HUES6 (cell line): ENCODE measurements at regions not wholly inside any gene's neighbourhood (a gene's known extent, or its start where the extent isn't known, plus 50 kb on each side); places are given as distances from the start of the nearest gene placed in this dataset.

ENCODE experiments used
- H3K27ac ChIP-seq: 2 replicates; pipeline ENCODE4 v1.7.0; 2013; ENCODE audit warnings: low read depth, mild to moderate bottlenecking, low read length, inconsistent platforms
- H3K27me3 ChIP-seq: 2 replicates; pipeline ENCODE4 v1.6.1; 2013; ENCODE audit warnings: low read length; ENCODE audit not compliant: control insufficient read depth, insufficient read depth
- H3K36me3 ChIP-seq: 2 replicates; pipeline ENCODE4 v1.6.1; 2013; ENCODE audit warnings: low read length; ENCODE audit not compliant: control insufficient read depth, insufficient read depth
- H3K4me1 ChIP-seq: 2 replicates; pipeline ENCODE4 v1.6.1; 2013; ENCODE audit warnings: low read length; ENCODE audit not compliant: control insufficient read depth, insufficient read depth
- H3K4me3 ChIP-seq: 2 replicates; pipeline ENCODE4 v1.5.1; 2013; ENCODE audit warnings: low read depth, low read length
- H3K9ac ChIP-seq: one replicate; pipeline ENCODE4 v1.6.1; 2013; ENCODE audit warnings: mild to moderate bottlenecking, low read length
- H3K9me3 ChIP-seq: 2 replicates; pipeline ENCODE4 v1.6.1; 2013; ENCODE audit warnings: low read depth, low read length; ENCODE audit not compliant: control insufficient read depth, insufficient read depth

- no peaks in the 10 kb centered on the region for H3K27me3 ChIP-seq
- H3K27ac ChIP-seq = no peak overlapping the region
- no peaks in the 10 kb centered on the region for H3K9me3 ChIP-seq
- no peak overlapping the region for H3K9ac ChIP-seq
- H3K4me3 ChIP-seq = no peak overlapping the region
- H3K36me3 ChIP-seq = no peaks in the 10 kb centered on the region
- H3K4me1 ChIP-seq = no peaks in the 10 kb centered on the region
These were observed 234.4 kb upstream of the MTNR1B start for GRCh38 chr11:92735039-92735438.

GRCh38 chr11:92738276-92738675, 231.2 kb upstream of the MTNR1B start:
- H3K27me3 ChIP-seq = no peaks in the 10 kb centered on the region
- H3K4me1 ChIP-seq = no peaks in the 10 kb centered on the region
- no peaks in the 10 kb centered on the region for H3K9me3 ChIP-seq
- no peaks in the 10 kb centered on the region for H3K36me3 ChIP-seq
- H3K9ac ChIP-seq = no peak overlapping the region
- no peak overlapping the region for H3K27ac ChIP-seq
- H3K4me3 ChIP-seq = no peak overlapping the region

GRCh38 chr11:92739041-92739440, 230.4 kb upstream of the MTNR1B start:
- no peak overlapping the region for H3K4me3 ChIP-seq
- H3K9me3 ChIP-seq = no peaks in the 10 kb centered on the region
- H3K27ac ChIP-seq = no peak overlapping the region
- no peak overlapping the region for H3K9ac ChIP-seq
- H3K4me1 ChIP-seq = no peaks in the 10 kb centered on the region
- H3K27me3 ChIP-seq = no peaks in the 10 kb centered on the region
- no peaks in the 10 kb centered on the region for H3K36me3 ChIP-seq

DNA sequence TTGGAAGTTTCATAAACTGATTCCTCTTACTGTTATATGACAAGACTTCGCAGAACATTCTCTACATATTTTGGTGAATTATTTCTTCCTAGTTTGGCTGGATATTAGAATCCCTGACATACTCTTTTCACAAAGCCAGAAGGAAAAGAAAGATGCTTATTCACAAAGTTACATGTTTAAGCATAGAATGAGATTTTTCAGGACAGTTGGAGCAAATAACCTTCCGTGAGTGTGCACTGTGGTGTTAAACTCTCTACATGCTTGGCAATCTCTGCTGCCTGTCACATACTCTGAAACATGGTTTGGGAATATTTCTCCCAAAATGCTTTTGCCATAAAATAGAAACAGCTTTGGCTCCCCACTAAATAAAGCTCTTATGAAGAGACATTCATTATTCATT, 230.0 kb upstream of the MTNR1B start:
- Histone ChIP-seq H3K4me3 (no peak overlapping the region), H3K27ac (no peak overlapping the region), H3K27me3 (no peaks in the 10 kb centered on the region), H3K9me3 (no peaks in the 10 kb centered on the region), H3K9ac (no peak overlapping the region), H3K36me3 (no peaks in the 10 kb centered on the region), H3K4me1 (no peaks in the 10 kb centered on the region)

- Histone ChIP-seq H3K36me3 (no peaks in the 10 kb centered on the region), H3K9me3 (no peaks in the 10 kb centered on the region), H3K27me3 (no peaks in the 10 kb centered on the region), H3K4me3 (no peak overlapping the region), H3K27ac (no peak overlapping the region), H3K9ac (no peak overlapping the region), H3K4me1 (no peaks in the 10 kb centered on the region)
These were observed 229.2 kb upstream of the MTNR1B start for GRCh38 chr11:92740276-92740675.

DNA sequence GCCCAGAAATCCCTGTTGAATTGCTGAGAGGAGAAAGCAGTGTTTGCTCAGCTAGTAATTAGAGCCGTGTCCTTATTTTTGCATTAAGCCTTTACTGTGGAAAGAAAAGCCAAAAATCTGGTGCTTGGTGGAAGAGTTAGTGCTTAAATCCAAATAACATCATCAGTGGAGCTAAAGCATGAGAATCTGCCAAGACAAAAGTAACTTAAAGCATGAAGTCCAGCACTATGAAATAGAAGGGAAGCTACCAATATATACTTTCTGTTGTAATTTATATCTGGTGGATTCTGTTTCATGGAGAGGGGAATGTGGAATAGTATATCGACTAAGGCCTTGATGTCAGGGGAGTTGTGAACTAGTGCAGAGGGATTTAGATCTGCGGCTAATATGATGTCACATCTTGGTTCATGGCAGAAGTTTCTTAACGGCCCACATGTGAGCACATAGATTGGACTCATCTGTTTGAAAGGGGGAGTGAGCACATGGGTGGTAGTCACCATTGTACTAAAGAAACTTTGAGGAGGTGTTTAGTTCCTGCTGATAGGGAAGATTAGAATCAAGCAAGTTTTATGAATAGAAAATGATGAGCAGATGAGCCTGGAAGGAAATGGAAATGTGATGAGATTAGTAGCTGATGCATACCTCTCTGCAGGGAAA, 224.4 kb upstream of the MTNR1B start:
- Histone ChIP-seq H3K36me3 (no peaks in the 10 kb centered on the region), H3K9me3 (peaks cover 11% of the 10 kb centered on the region), H3K9ac (no peak overlapping the region), H3K27me3 (no peaks in the 10 kb centered on the region), H3K4me1 (no peaks in the 10 kb centered on the region), H3K27ac (no peak overlapping the region), H3K4me3 (no peak overlapping the region)

DNA sequence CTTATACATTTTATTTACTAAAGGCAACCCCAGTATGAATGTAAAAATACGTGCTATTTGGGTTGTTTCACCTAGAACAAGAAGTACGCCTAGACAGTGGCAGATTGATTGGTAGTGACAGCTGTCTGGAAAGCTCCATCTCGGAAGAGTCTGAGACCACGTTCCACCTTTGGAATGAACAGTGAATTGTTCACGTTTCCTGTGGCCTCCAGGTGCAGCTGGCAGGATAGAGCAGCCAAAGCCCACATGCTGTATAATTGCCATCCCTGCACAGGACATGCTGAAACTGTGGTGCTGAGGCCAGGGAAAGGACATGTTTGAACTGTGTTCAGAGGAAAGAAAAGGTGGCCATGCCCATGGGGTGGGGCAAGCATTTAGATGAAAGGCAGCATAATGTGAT, 218.7 kb upstream of the MTNR1B start:
- no peak overlapping the region for H3K27ac ChIP-seq
- H3K9me3 ChIP-seq = peaks cover 11% of the 10 kb centered on the region
- no peaks in the 10 kb centered on the region for H3K36me3 ChIP-seq
- no peak overlapping the region for H3K9ac ChIP-seq
- no peak overlapping the region for H3K4me3 ChIP-seq
- no peaks in the 10 kb centered on the region for H3K4me1 ChIP-seq
- H3K27me3 ChIP-seq = no peaks in the 10 kb centered on the region

DNA sequence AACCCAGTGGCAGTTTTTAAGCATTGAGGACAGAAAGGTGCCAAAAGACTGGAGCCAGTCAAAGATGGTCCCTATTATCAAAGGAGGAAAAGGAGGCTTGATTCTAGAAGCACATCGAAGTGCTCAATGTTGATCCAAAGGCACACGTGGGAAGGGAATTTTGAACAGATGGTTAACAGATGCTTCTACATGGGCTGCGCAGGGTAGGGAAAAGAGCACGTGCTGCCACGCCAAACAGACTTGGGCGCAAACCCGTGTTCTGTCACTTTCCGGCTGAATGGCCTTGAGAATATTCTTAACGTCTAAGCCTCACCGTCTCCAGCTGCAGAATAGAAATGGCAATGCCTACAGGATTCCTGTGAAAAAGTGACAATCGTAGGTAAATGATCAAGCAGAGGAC, 217.9 kb upstream of the MTNR1B start:
- Histone ChIP-seq H3K4me1 (no peaks in the 10 kb centered on the region), H3K9ac (no peak overlapping the region), H3K9me3 (peaks cover 11% of the 10 kb centered on the region), H3K4me3 (no peak overlapping the region), H3K36me3 (no peaks in the 10 kb centered on the region), H3K27me3 (no peaks in the 10 kb centered on the region), H3K27ac (no peak overlapping the region)

DNA sequence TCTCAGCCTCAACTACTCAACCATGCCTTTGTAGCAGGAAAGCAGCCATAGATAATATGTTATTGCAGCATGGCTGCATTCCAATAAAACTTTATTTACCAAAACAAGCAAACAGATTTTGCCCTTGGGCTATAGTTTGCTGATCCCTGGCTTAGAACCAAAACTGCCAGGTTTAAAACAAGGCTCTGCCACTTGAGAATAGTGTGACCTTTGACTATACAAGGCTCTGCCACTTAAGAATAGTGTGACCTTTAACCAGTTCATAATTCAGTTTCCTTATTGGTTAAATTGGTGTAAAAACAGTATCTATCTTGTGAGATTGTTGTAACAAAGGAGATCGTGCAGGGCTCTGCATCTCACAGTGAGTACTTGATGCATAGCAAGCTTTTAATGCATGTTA, 217.3 kb upstream of the MTNR1B start:
- no peaks in the 10 kb centered on the region for H3K36me3 ChIP-seq
- no peak overlapping the region for H3K4me3 ChIP-seq

GRCh38 chr11:92753161-92753560, 216.3 kb upstream of the MTNR1B start:
- Histone ChIP-seq H3K9ac (no peak overlapping the region), H3K4me3 (no peak overlapping the region), H3K27ac (no peak overlapping the region), H3K27me3 (no peaks in the 10 kb centered on the region), H3K4me1 (no peaks in the 10 kb centered on the region), H3K36me3 (no peaks in the 10 kb centered on the region), H3K9me3 (no peaks in the 10 kb centered on the region)

More for the DNA sequence above, 217.3 kb upstream of the MTNR1B start:
- Histone ChIP-seq H3K9ac (no peak overlapping the region), H3K27me3 (no peaks in the 10 kb centered on the region), H3K4me1 (no peaks in the 10 kb centered on the region), H3K27ac (no peak overlapping the region), H3K9me3 (peaks cover 6% of the 10 kb centered on the region)

GRCh38 chr11:92758241-92758780, 211.1 kb upstream of the MTNR1B start:
- Histone ChIP-seq H3K36me3 (no peaks in the 10 kb centered on the region), H3K9me3 (no peaks in the 10 kb centered on the region), H3K9ac (no peak overlapping the region), H3K27ac (no peak overlapping the region), H3K4me3 (no peak overlapping the region), H3K27me3 (no peaks in the 10 kb centered on the region), H3K4me1 (no peaks in the 10 kb centered on the region)
